ENCODE measurements at regions not wholly inside any gene's neighbourhood (a gene's known extent, or its start where the extent isn't known, plus 50 kb on each side); places are given as distances from the start of the nearest gene placed in this dataset.
A peak's percentile ranks its signal among the peaks of the same experiment; 100 is the strongest.

DNA sequence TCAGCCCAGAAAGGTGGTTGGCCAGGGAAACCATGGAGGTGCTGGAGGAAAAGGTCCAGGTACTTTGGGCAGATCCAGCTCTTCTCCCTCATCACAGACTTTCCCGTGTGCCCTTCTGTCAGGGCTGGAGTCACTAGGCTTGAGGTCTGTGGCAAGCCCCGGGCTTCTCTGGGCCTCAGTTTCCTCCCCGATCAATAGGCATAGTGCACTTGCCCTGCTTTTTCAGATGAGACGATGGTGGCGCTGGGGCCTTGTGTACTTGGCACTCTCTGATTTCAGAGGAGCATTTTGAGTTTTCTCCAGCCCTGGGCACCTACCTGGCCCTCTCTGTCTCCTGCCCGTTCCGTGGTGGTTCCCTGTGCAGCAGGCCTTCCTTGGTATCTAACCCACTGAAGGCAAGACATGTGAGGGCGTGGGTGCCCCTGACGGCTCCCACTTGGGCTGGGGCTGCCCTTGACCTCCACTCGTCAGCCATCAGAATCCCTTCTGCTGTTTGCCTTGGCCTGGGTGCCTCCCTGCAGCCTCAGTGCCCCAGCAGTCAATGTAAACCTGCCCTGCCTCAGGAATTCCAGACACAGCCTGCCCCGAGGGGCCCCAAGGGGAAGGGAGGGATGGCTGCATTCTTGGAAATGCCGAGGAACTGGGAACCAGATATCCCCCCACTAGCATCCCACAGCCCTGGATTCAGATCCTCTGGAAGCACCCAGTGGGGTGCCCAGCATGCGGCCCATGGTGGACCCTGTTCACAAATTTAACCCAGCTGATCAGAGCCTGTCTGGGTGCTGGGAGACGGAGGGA lies 66.3 kb upstream of the COL5A1 start:
- DNase-seq (ENCODE audit: low read depth in 1 of 2, low spot score in 2 of 2): peak in 1 of 2 experiments; percentile 44
- no peak overlapping the region for H2AFZ ChIP-seq (ENCODE audit: low read length)
- no peak overlapping the region for H3K14ac ChIP-seq (ENCODE audit: insufficient read length)
- no peak overlapping the region for H3K9ac ChIP-seq (replicated peaks in 1 of 4; ENCODE audit: extremely low read depth in 1 of 4, low read depth in 3 of 4, low read length in 3 of 4)
- no peak overlapping the region for H3K4me3 ChIP-seq (ENCODE audit: extremely low read depth in 1 of 4, insufficient read depth in 2 of 4, low read depth in 3 of 4, low read length in 4 of 4)
- no peaks in the 10 kb centered on the region; a peak in 1 of 7 replicates for H3K4me1 ChIP-seq (replicated peaks in 1 of 4; ENCODE audit: control insufficient read depth in 3 of 4, insufficient read depth in 4 of 4, low read length in 3 of 4)
- H3K27ac ChIP-seq (ENCODE audit: low read depth, low read length): no peak overlapping the region
- H3K4me2 ChIP-seq (ENCODE audit: insufficient read depth in 1 of 2, low read depth in 2 of 2, low read length in 2 of 2): no peak overlapping the region
- no peak overlapping the region for H2AK5ac ChIP-seq (ENCODE audit: low read depth, low read length)
- ChIA-PET POLR2A (ENCODE audit: partially characterized antibody) (no interaction called here), CTCF (ENCODE audit: partially characterized antibody) (interaction anchor here (0.8 to 1.6 kb wide), 6 partner anchors 8 to 126 kb away, joined by 3 to 5 read pairs (median 4); no protein-coding TSS in a partner anchor)
- no peak overlapping the region for H2BK12ac ChIP-seq (ENCODE audit: low read depth, low read length)
- H4K20me1 ChIP-seq (replicated peaks in 1 of 2; ENCODE audit: control insufficient read depth in 1 of 2, insufficient read depth in 2 of 2, low read length in 2 of 2): no peaks in the 10 kb centered on the region
- 89% methylated on average over 14 of the region's 14 CpGs; no CpG with 5 or more reads in 1 of the 2 experiments for WGBS, 2 experiments (ENCODE audit: extremely low coverage in 1 of 2, insufficient coverage in 1 of 2, insufficient read length in 1 of 2, insufficient replicate concordance in 2 of 2, low coverage in 1 of 2, low lambda C conversion rate in 2 of 2, missing lambda C conversion rate in 1 of 2)
- H3K18ac ChIP-seq (ENCODE audit: extremely low read depth, low read length): no peak overlapping the region
- H3K36me3 ChIP-seq (ENCODE audit: control insufficient read depth in 2 of 4, insufficient read depth in 4 of 4, low read length in 3 of 4): no peaks in the 10 kb centered on the region
- H2BK5ac ChIP-seq (ENCODE audit: low read depth, low read length): no peak overlapping the region
- no peak overlapping the region for H2BK20ac ChIP-seq (ENCODE audit: low read length)
- no peaks in the 10 kb centered on the region for H3K27me3 ChIP-seq (replicated peaks in 1 of 4; ENCODE audit: control insufficient read depth in 3 of 4, extremely low read depth in 1 of 4, insufficient read depth in 3 of 4, low read length in 3 of 4)
- H3K23me2 ChIP-seq (ENCODE audit: low read depth, low read length): no peaks in the 10 kb centered on the region; the same call in 1 of the 2 replicates
- H2BK15ac ChIP-seq (ENCODE audit: low read length): no peak overlapping the region
- H3K23ac ChIP-seq (ENCODE audit: insufficient read length): no peak overlapping the region
- H4K91ac ChIP-seq (replicated peaks; ENCODE audit: insufficient read length, low read length): no peak overlapping the region
- TF ChIP-seq TEAD4 (IDR thresholded peaks at IDR 0.05; ENCODE audit: low read depth, low read length) (peak; percentile 64), KDM5A (IDR thresholded peaks at IDR 0.05; ENCODE audit: low read length) (no peak), JUN (IDR thresholded peaks at IDR 0.05; ENCODE audit: low read depth, low read length) (no peak), SP1 (IDR thresholded peaks at IDR 0.05; ENCODE audit: low read depth, low read length) (0 out of 2 replicates have a peak, but pooled peaks have one; percentile 28)
- H3K79me2 ChIP-seq (ENCODE audit: control insufficient read depth in 1 of 2, insufficient read depth in 2 of 2, low read length in 2 of 2): no peaks in the 10 kb centered on the region
- no peaks in the 10 kb centered on the region for H3K79me1 ChIP-seq (ENCODE audit: low read depth, low read length)
- no peak overlapping the region for H3K4ac ChIP-seq (replicated peaks; ENCODE audit: insufficient read length, low read depth, low read length)
- no peak overlapping the region for H4K8ac ChIP-seq (ENCODE audit: extremely low read depth, insufficient read depth, low read length)
- H3K9me3 ChIP-seq (ENCODE audit: insufficient read depth in 2 of 2, low read depth in 1 of 2, low read length in 1 of 2): peaks cover 2 to 12% of the 10 kb centered on the region in 2 experiments; a peak in 1 of 4 replicates
- H3K56ac ChIP-seq (replicated peaks; ENCODE audit: insufficient read length, low read depth, low read length): no peak overlapping the region
- H4K5ac ChIP-seq (ENCODE audit: insufficient read length, low read depth, low read length): no peak overlapping the region
- no peak for FAIRE-seq
- no peak overlapping the region for H2BK120ac ChIP-seq (replicated peaks; ENCODE audit: low read depth, low read length)
